K562 (cell line): ENCODE measurements at regions not wholly inside any gene's neighbourhood (a gene's known extent, or its start where the extent isn't known, plus 50 kb on each side); places are given as distances from the start of the nearest gene placed in this dataset.

Experiments
- ATAC-seq: fragments of 200-7000 bp; cut with Tn5 transposase; 3 replicates; pipeline ENCODE4 v1.9.1; 2020; ENCODE audit warnings: moderate library complexity
- BruUV-seq: library from RNA; stranded (reverse); fragments of 400-500 nt; replicated peaks from 2 replicates; lab custom pipeline; 2021; lab: Mats Ljungman, UMichigan
- CTCF ChIA-PET: fragments of 300-600 bp; formaldehyde crosslinking; extraction: SDS; loops from one replicate; lab custom pipeline; 2021; ENCODE audit warnings: low intra/inter-chr PET ratio; lab: Yijun Ruan, JAX
- POLR2A ChIA-PET: fragments of 300-600, 350-650 bp; sonication (Branson Sonifier 250); formaldehyde crosslinking; extraction: SDS; loops from one replicate; lab custom pipeline; 2021; ENCODE audit warnings: antibody characterized with exemption, inconsistent platforms; lab: Yijun Ruan, JAX
- DNase-seq, 4 experiments: peaks; one replicate each; pipeline versions ENCODE4 v3.0.0 to v3.0.0-alpha.2; 2011 to 2018; ENCODE audit warnings: low spot score in 3 of 4, mixed read lengths in 3 of 4; ENCODE audit errors: extremely low read depth in 1 of 4
- FAIRE-seq: peaks from 2 replicates; lab custom pipeline; 2011; peaks lifted over from hg19 to GRCh38; lab: Jason Lieb, UNC
- H2AFZ ChIP-seq: 2 replicates; pipeline ENCODE4 v1.6.0; 2011; ENCODE audit warnings: low read depth, low read length, control low read depth, inconsistent platforms
- H3K27ac ChIP-seq: fragments of 200-600 bp; 3 replicates; pipeline ENCODE4 v1.8.0; 2011; ENCODE audit warnings: low read depth, mild to moderate bottlenecking, control low read depth, inconsistent platforms, low read length, moderate library complexity, mixed read lengths; ENCODE audit errors: extremely low read depth
- H3K27me3 ChIP-seq, 2 experiments: fragments of 300-600 bp in 1 of 2; 2 replicates in 1 of 2; 3 replicates in 1 of 2; pipeline versions ENCODE4 v1.6.0 to v1.8.0; 2011; ENCODE audit warnings: inconsistent platforms in 2 of 2, low read length in 2 of 2, mild to moderate bottlenecking in 1 of 2, mixed read lengths in 1 of 2, moderate library complexity in 1 of 2; ENCODE audit not compliant: control insufficient read depth in 2 of 2, insufficient read depth in 2 of 2
- H3K36me3 ChIP-seq: fragments of 300-600 bp; 3 replicates; pipeline ENCODE4 v1.8.0; 2011; ENCODE audit warnings: mild to moderate bottlenecking, low read length, inconsistent platforms; ENCODE audit not compliant: control insufficient read depth, insufficient read depth
- H3K4me1 ChIP-seq, 2 experiments: fragments of 200-600 bp in 1 of 2; replicated peaks in 1 of 2; 2 replicates in 1 of 2; 3 replicates in 1 of 2; pipeline versions ENCODE4 v1.5.1 to v1.8.0; 2011; ENCODE audit warnings: inconsistent platforms in 2 of 2, low read length in 2 of 2, mild to moderate bottlenecking in 1 of 2, mixed read lengths in 1 of 2, moderate library complexity in 1 of 2; ENCODE audit not compliant: control insufficient read depth in 2 of 2, insufficient read depth in 2 of 2
- H3K4me2 ChIP-seq: 2 replicates; pipeline ENCODE4 v1.6.1; 2011; ENCODE audit warnings: low read length, control low read depth, inconsistent platforms, mixed read lengths; ENCODE audit not compliant: insufficient read depth
- H3K4me3 ChIP-seq: fragments of 200-600 bp; sonication (generic), shearing (Covaris generic); 2 replicates; pipeline ENCODE4 v1.5.1; 2016; ENCODE audit warnings: control low read depth, inconsistent platforms
- H3K79me2 ChIP-seq: fragments of 200-600 bp; 3 replicates; pipeline ENCODE4 v1.8.0; 2011; ENCODE audit warnings: low read length, inconsistent platforms; ENCODE audit not compliant: control insufficient read depth, insufficient read depth
- H3K9ac ChIP-seq, 2 experiments: 2 replicates each; pipeline versions ENCODE4 v1.6.0 to v1.6.1; 2011; ENCODE audit warnings: low read depth in 2 of 2, low read length in 2 of 2, control low read depth in 1 of 2, inconsistent platforms in 1 of 2, mild to moderate bottlenecking in 1 of 2, mixed read lengths in 1 of 2; ENCODE audit not compliant: insufficient read depth in 1 of 2
- H3K9me1 ChIP-seq: one replicate; pipeline ENCODE4 v1.6.0; 2011; ENCODE audit warnings: inconsistent platforms, mild to moderate bottlenecking, low read length, moderate library complexity; ENCODE audit not compliant: control insufficient read depth, insufficient read depth
- H3K9me3 ChIP-seq: replicated peaks from 2 replicates; pipeline ENCODE4 v1.5.1; 2011; ENCODE audit warnings: low read depth, low read length, inconsistent platforms; ENCODE audit not compliant: control insufficient read depth, insufficient read depth
- H4K20me1 ChIP-seq: replicated peaks from 2 replicates; pipeline ENCODE4 v1.6.1; 2011; ENCODE audit warnings: low read length, inconsistent platforms, mixed read lengths; ENCODE audit not compliant: control insufficient read depth, insufficient read depth
- GTF3C2 ChIP-seq: IDR thresholded peaks from 3 replicates; pipeline ENCODE4 v1.6.1; 2011; ENCODE audit warnings: borderline replicate concordance, mild to moderate bottlenecking, moderate library complexity; ENCODE audit not compliant: insufficient read length; ENCODE audit errors: extremely low read depth
- KDM1A ChIP-seq, 2 experiments: fragments of 450-650 bp; IDR thresholded peaks; 2 replicates each; pipeline ENCODE4 v1.6.1; 2016; ENCODE audit warnings: mild to moderate bottlenecking in 2 of 2
- NR1H2 ChIP-seq: sonication (generic); formaldehyde crosslinking; IDR thresholded peaks from 2 replicates; pipeline ENCODE4 v1.4.0; 2020; ENCODE audit warnings: mild to moderate bottlenecking, missing genetic modification reagents
- NR2C1 ChIP-seq, 2 experiments: fragments of 450-650 bp; IDR thresholded peaks; 2 replicates each; pipeline ENCODE4 v1.6.1; 2017; ENCODE audit warnings: mild to moderate bottlenecking in 2 of 2, antibody characterized with exemption in 1 of 2, inconsistent platforms in 1 of 2, missing compliant biosample characterization in 1 of 2, missing genetic modification characterization in 1 of 2
- OTX1 ChIP-seq: fragments of 450-650 bp; formaldehyde crosslinking; IDR thresholded peaks from 2 replicates; pipeline ENCODE4 v1.4.0; 2022; ENCODE audit warnings: mild to moderate bottlenecking
- POLR2A ChIP-seq: fragments of 450-650 bp; conservative IDR thresholded peaks from 2 replicates; pipeline ENCODE4 v1.6.1; 2016
- TFAP4 ChIP-seq: sonication (generic); formaldehyde crosslinking; IDR thresholded peaks from 2 replicates; pipeline ENCODE4 v1.8.0; 2022; ENCODE audit warnings: missing genetic modification reagents, mild to moderate bottlenecking, moderate library complexity, borderline replicate concordance
- THRB ChIP-seq: fragments of 450-650 bp; formaldehyde crosslinking; conservative IDR thresholded peaks from 2 replicates; pipeline ENCODE4 v1.4.0; 2022; ENCODE audit warnings: mild to moderate bottlenecking, missing genetic modification characterization
- USF2 ChIP-seq: sonication (generic); formaldehyde crosslinking; IDR thresholded peaks from 2 replicates; pipeline ENCODE4 v1.5.0; 2020; ENCODE audit warnings: missing genetic modification reagents
- ZC3H11A ChIP-seq: IDR thresholded peaks from 2 replicates; pipeline ENCODE4 v1.6.1; 2012; ENCODE audit warnings: low read depth, low read length, improper control_type of control experiment
- ZKSCAN1 ChIP-seq: fragments of 150-350 bp; IDR thresholded peaks from 2 replicates; pipeline ENCODE4 v1.6.1; 2016; ENCODE audit warnings: low read depth, low read length
- ZNF133 ChIP-seq: fragments of 250-450 bp; sonication (Bioruptor Pico); IDR thresholded peaks from 2 replicates; pipeline ENCODE4 v1.4.0; 2020; ENCODE audit warnings: mild to moderate bottlenecking
- WGBS: fragments of 100-300 bp; shearing (Covaris generic); methylation state at CpG from one replicate; pipeline ENCODE4 v1.1.6; 2016; ENCODE audit warnings: low coverage, mixed read lengths; ENCODE audit not compliant: insufficient coverage; ENCODE audit errors: missing lambda C conversion rate; 5-methylcytosine and 5-hydroxymethylcytosine counted together
- in situ Hi-C: fragments of 300-500 bp; cut with MboI; formaldehyde crosslinking; loops from 4 replicates; pipeline ENCODE4 v1.15.0; 2018; ENCODE audit warnings: inconsistent platforms, mixed read lengths
- intact Hi-C: fragments of 100-400 bp; cut with micrococcal nuclease; formaldehyde crosslinking; loops from 2 replicates; pipeline ENCODE4 v1.14.2; 2022

GRCh38 chr10:10788761-10789160 lies 228.9 kb upstream of the CELF2 start (continued):
- TF ChIP-seq GTF3C2: no peak
- no peak for TF ChIP-seq KDM1A (IDR thresholded peaks at IDR 0.05)
- no peak for TF ChIP-seq NR1H2 (CRISPR knock-in tag)
- TF ChIP-seq OTX1 (CRISPR knock-in tag): no peak
- TF ChIP-seq ZKSCAN1: no peak

GRCh38 chr10:10791869-10792268 lies 225.8 kb upstream of the CELF2 start:
- intact Hi-C loops: no loop called here
- Histone ChIP-seq H3K4me2 (no peak overlapping the region), H3K27ac (no peak overlapping the region), H3K27me3 (no peaks in the 10 kb centered on the region), H3K9me3 (no peaks in the 10 kb centered on the region), H3K9ac (no peak overlapping the region), H3K4me1 (no peaks in the 10 kb centered on the region), H3K79me2 (no peaks in the 10 kb centered on the region), H3K36me3 (no peaks in the 10 kb centered on the region), H3K9me1 (no peaks in the 10 kb centered on the region), H4K20me1 (no peaks in the 10 kb centered on the region), H2AFZ (no peak overlapping the region), H3K4me3 (no peak overlapping the region)
- no peak for DNase-seq
- FAIRE-seq: no peak
- 0% methylated on average over 3 of the region's 3 CpGs for WGBS
- ChIA-PET CTCF (no interaction called here), POLR2A (no interaction called here)
- in situ Hi-C loops: no loop called here
- TF ChIP-seq POLR2A: no peak
- no peak for TF ChIP-seq ZC3H11A
- 0 out of 2 replicates have a peak, but pooled peaks have one; percentile 25 for TF ChIP-seq THRB (CRISPR knock-in tag)
- no peak for TF ChIP-seq NR2C1 (IDR thresholded peaks at IDR 0.05)
- TF ChIP-seq NR2C1 (tag; IDR thresholded peaks at IDR 0.05): no peak
- no peak for TF ChIP-seq TFAP4 (CRISPR knock-in tag)
- TF ChIP-seq USF2 (CRISPR knock-in tag): no peak
- TF ChIP-seq ZNF133 (CRISPR knock-in tag): no peak
- ATAC-seq: no peak
- BruUV-seq: no TSS peak
